ENCODE measurements at regions not wholly inside any gene's neighbourhood (a gene's known extent, or its start where the extent isn't known, plus 50 kb on each side); places are given as distances from the start of the nearest gene placed in this dataset.

- no peak for TF ChIP-seq ID3 (CRISPR knock-in tag; IDR thresholded peaks at IDR 0.05)
- no peak for TF ChIP-seq ID3 (tag; IDR thresholded peaks at IDR 0.05)
- TF ChIP-seq POLR2A (conservative IDR thresholded peaks at IDR 0.05) = no peak
- TF ChIP-seq SIN3B (IDR thresholded peaks at IDR 0.05; ENCODE audit: low read depth) = no peak
- no peak for TF ChIP-seq MLX (CRISPR knock-in tag; conservative IDR thresholded peaks at IDR 0.05)
- TF ChIP-seq RFX5 (IDR thresholded peaks at IDR 0.05; ENCODE audit: low read depth, low read length) = no peak
- TF ChIP-seq NCOA1 (IDR thresholded peaks at IDR 0.05; ENCODE audit: low read depth) = no peak
- TF ChIP-seq MEIS2 (IDR thresholded peaks at IDR 0.05; ENCODE audit: partially characterized antibody) = no peak
- no peak for TF ChIP-seq GATAD2B (IDR thresholded peaks at IDR 0.05; ENCODE audit: borderline replicate concordance)
- TF ChIP-seq BACH1 (tag; IDR thresholded peaks at IDR 0.05) = no peak
- TF ChIP-seq PTBP1 (IDR thresholded peaks at IDR 0.05; ENCODE audit: low read depth, low read length) = no peak
- TF ChIP-seq XRCC5 (IDR thresholded peaks at IDR 0.05; ENCODE audit: low read depth, low read length) = no peak
These were observed 62.7 kb downstream of the NR2F2 start for GRCh38 chr15:96393209-96393513.

Data from K562 (cell line).